Fibroblast of the aortic adventitia (primary cell): ENCODE measurements at regions not wholly inside any gene's neighbourhood (a gene's known extent, or its start where the extent isn't known, plus 50 kb on each side); places are given as distances from the start of the nearest gene placed in this dataset.

Experiments
- DNase-seq: peaks from one replicate; pipeline ENCODE4 v3.0.0-alpha.2; 2010; ENCODE audit warnings: low read depth
- H3K4me3 ChIP-seq: 2 replicates; pipeline ENCODE4 v1.5.1; 2011; ENCODE audit warnings: low read depth, mild to moderate bottlenecking, control low read depth, low read length, moderate library complexity
- CTCF ChIP-seq: IDR thresholded peaks from 2 replicates; pipeline ENCODE4 v1.5.1; 2011; ENCODE audit warnings: mild to moderate bottlenecking, low read length, control low read depth, inconsistent platforms; ENCODE audit not compliant: insufficient read depth

GRCh38 chr5:10138395-10139057 lies 111.2 kb downstream of the ATPSCKMT start:
- peak; percentile 19 for DNase-seq
- no peak for TF ChIP-seq CTCF
- H3K4me3 ChIP-seq: no peak overlapping the region

GRCh38 chr5:10133830-10134229 lies 115.9 kb downstream of the ATPSCKMT start:
- DNase-seq: peak; percentile 21
- no peak overlapping the region for H3K4me3 ChIP-seq
- no peak for TF ChIP-seq CTCF

- no peak for DNase-seq
- no peak for TF ChIP-seq CTCF
- H3K4me3 ChIP-seq: no peak overlapping the region
Measured at GRCh38 chr5:10130881-10131280, 118.8 kb downstream of the ATPSCKMT start.

GRCh38 chr5:10126900-10127299 lies 122.8 kb downstream of the ATPSCKMT start:
- TF ChIP-seq CTCF: no peak
- DNase-seq: no peak
- no peak overlapping the region for H3K4me3 ChIP-seq

GRCh38 chr5:10125116-10125515 lies 124.6 kb downstream of the ATPSCKMT start:
- H3K4me3 ChIP-seq: no peak overlapping the region
- no peak for DNase-seq
- TF ChIP-seq CTCF: no peak

GRCh38 chr5:10124287-10124686 lies 125.4 kb downstream of the ATPSCKMT start:
- DNase-seq: peak; percentile 7
- TF ChIP-seq CTCF: no peak
- no peak overlapping the region for H3K4me3 ChIP-seq

- DNase-seq: no peak
- no peak for TF ChIP-seq CTCF
- no peak overlapping the region for H3K4me3 ChIP-seq
Measured at GRCh38 chr5:10123254-10123989, 126.3 kb downstream of the ATPSCKMT start.
